HepG2 (cell line): ENCODE measurements at regions not wholly inside any gene's neighbourhood (a gene's known extent, or its start where the extent isn't known, plus 50 kb on each side); places are given as distances from the start of the nearest gene placed in this dataset.

Experiments used
- ATAC-seq: fragments of 200-7000 bp; cut with Tn5 transposase; 3 replicates; pipeline ENCODE4 v1.9.1; 2020; ENCODE audit warnings: mild to moderate bottlenecking, moderate library complexity
- BruUV-seq: library from RNA; stranded (reverse); fragments of 400-500 nt; replicated peaks from 2 replicates; lab custom pipeline; 2021; lab: Mats Ljungman, UMichigan
- CTCF ChIA-PET: fragments of 300-600 bp; formaldehyde crosslinking; extraction: SDS; loops from one replicate; lab custom pipeline; 2021; ENCODE audit warnings: low total read pairs, inconsistent platforms, low intra/inter-chr PET ratio; lab: Yijun Ruan, JAX
- POLR2A ChIA-PET: fragments of 350-600 bp; sonication (Branson Sonifier 250); formaldehyde crosslinking; loops from one replicate; lab custom pipeline; 2020; ENCODE audit warnings: antibody characterized with exemption, inconsistent platforms; lab: Yijun Ruan, JAX
- DNase-seq: peaks from one replicate; pipeline ENCODE4 v3.0.0-alpha.2; 2015; ENCODE audit warnings: low spot score
- FAIRE-seq: peaks from 3 replicates; lab custom pipeline; 2011; peaks lifted over from hg19 to GRCh38; lab: Jason Lieb, UNC
- H2AFZ ChIP-seq: one replicate; pipeline ENCODE4 v1.6.1; 2011; ENCODE audit warnings: low read length, inconsistent platforms
- H3K27ac ChIP-seq: fragments of 300-600 bp; 3 replicates; pipeline ENCODE4 v1.8.0; 2011; ENCODE audit warnings: mixed run types, mild to moderate bottlenecking, mixed read lengths, low read length, inconsistent platforms; ENCODE audit not compliant: insufficient read depth; ENCODE audit errors: extremely low read length
- H3K27me3 ChIP-seq, 2 experiments: fragments of 200-600 bp in 1 of 2; 2 replicates in 1 of 2; 3 replicates in 1 of 2; pipeline versions ENCODE4 v1.6.0 to v1.8.0; 2011; ENCODE audit warnings: low read length in 2 of 2, mild to moderate bottlenecking in 2 of 2, moderate library complexity in 2 of 2, inconsistent platforms in 1 of 2; ENCODE audit not compliant: insufficient read depth in 2 of 2, control insufficient read depth in 1 of 2
- H3K36me3 ChIP-seq, 2 experiments: fragments of 200-600 bp in 1 of 2; replicated peaks in 1 of 2; 2 replicates in 1 of 2; 3 replicates in 1 of 2; pipeline versions ENCODE4 v1.5.1 to v1.8.0; 2011; ENCODE audit warnings: low read length in 2 of 2, inconsistent platforms in 1 of 2; ENCODE audit not compliant: insufficient read depth in 2 of 2, control insufficient read depth in 1 of 2
- H3K4me1 ChIP-seq: 2 replicates; pipeline ENCODE4 v1.5.1; 2012; ENCODE audit warnings: low read length, inconsistent platforms; ENCODE audit not compliant: insufficient read depth
- H3K4me2 ChIP-seq: 2 replicates; pipeline ENCODE4 v1.6.0; 2011; ENCODE audit warnings: low read depth, low read length, inconsistent platforms
- H3K4me3 ChIP-seq, 3 experiments: fragments of 200-600 bp in 1 of 3; sonication (generic), shearing (Covaris generic) in 1 of 3; replicated peaks in 1 of 3; 2 replicates each; pipeline ENCODE4 v1.5.1; 2011 to 2016; ENCODE audit warnings: low read length in 3 of 3, inconsistent platforms in 2 of 3, low read depth in 2 of 3, mild to moderate bottlenecking in 2 of 3, control low read depth in 1 of 3, mixed read lengths in 1 of 3; ENCODE audit not compliant: insufficient read depth in 1 of 3
- H3K79me2 ChIP-seq: one replicate; pipeline ENCODE4 v1.6.1; 2011; ENCODE audit warnings: low read length, inconsistent platforms; ENCODE audit not compliant: insufficient read depth
- H3K9ac ChIP-seq: 2 replicates; pipeline ENCODE4 v1.6.0; 2011; ENCODE audit warnings: mild to moderate bottlenecking, low read depth, low read length, inconsistent platforms; ENCODE audit not compliant: insufficient read depth
- H3K9me3 ChIP-seq: 2 replicates; pipeline ENCODE4 v1.5.1; 2012; ENCODE audit warnings: mild to moderate bottlenecking, low read length
- H4K20me1 ChIP-seq: 2 replicates; pipeline ENCODE4 v1.6.0; 2011; ENCODE audit warnings: inconsistent platforms, mild to moderate bottlenecking, low read length, moderate library complexity; ENCODE audit not compliant: insufficient read depth
- KDM4B ChIP-seq: sonication (generic); formaldehyde crosslinking; IDR thresholded peaks from 2 replicates; pipeline ENCODE4 v1.4.0; 2020; ENCODE audit warnings: missing genetic modification reagents
- MBNL3 ChIP-seq: fragments of 250-450 bp; sonication (Bioruptor Pico); conservative IDR thresholded peaks from 2 replicates; pipeline ENCODE4 v1.8.0; 2022; ENCODE audit warnings: mild to moderate bottlenecking, inconsistent platforms
- RARA ChIP-seq: IDR thresholded peaks from 2 replicates; pipeline ENCODE4 v1.6.1; 2016; ENCODE audit warnings: missing genetic modification reagents, missing compliant biosample characterization
- SOX13 ChIP-seq, 3 experiments: fragments of 450-650 bp in 1 of 3; sonication (generic) in 1 of 3; formaldehyde crosslinking in 1 of 3; IDR thresholded peaks in 2 of 3; conservative IDR thresholded peaks in 1 of 3; 2 replicates each; pipeline versions ENCODE4 v1.5.0 to v1.6.1; 2016 to 2020; ENCODE audit warnings: antibody characterized with exemption in 1 of 3, mild to moderate bottlenecking in 1 of 3, missing compliant biosample characterization in 1 of 3, missing genetic modification reagents in 1 of 3, moderate library complexity in 1 of 3
- ZEB1 ChIP-seq: IDR thresholded peaks from 2 replicates; pipeline ENCODE4 v1.6.1; 2012; ENCODE audit warnings: mild to moderate bottlenecking, low read depth, inconsistent platforms; ENCODE audit not compliant: insufficient replicate concordance
- WGBS: methylation state at CpG from one replicate; pipeline ENCODE4 v1.1.6; 2017; ENCODE audit warnings: low lambda C conversion rate; 5-methylcytosine and 5-hydroxymethylcytosine counted together
- in situ Hi-C: cut with HindIII; loops from 2 replicates; pipeline ENCODE4 v1.10.0; 2017; ENCODE audit warnings: low pct_unique_long_range_greater_than_20kb; ENCODE audit not compliant: extremely low pct_ligation_motif_present
- intact Hi-C: fragments of 100-400 bp; cut with micrococcal nuclease; formaldehyde crosslinking; loops from one replicate; pipeline ENCODE4 v1.10.0; 2022; ENCODE audit not compliant: unreplicated experiment
- TF ChIP-seq, protein P1 (sequence below): sonication (generic); formaldehyde crosslinking; IDR thresholded peaks from 2 replicates; pipeline ENCODE4 v1.4.0; 2020; ENCODE audit warnings: mild to moderate bottlenecking, missing genetic modification reagents, borderline replicate concordance
- TF ChIP-seq, protein P2 (sequence below): sonication (generic); formaldehyde crosslinking; IDR thresholded peaks from 2 replicates; pipeline ENCODE4 v1.4.0; 2020; ENCODE audit warnings: missing genetic modification reagents

DNA sequence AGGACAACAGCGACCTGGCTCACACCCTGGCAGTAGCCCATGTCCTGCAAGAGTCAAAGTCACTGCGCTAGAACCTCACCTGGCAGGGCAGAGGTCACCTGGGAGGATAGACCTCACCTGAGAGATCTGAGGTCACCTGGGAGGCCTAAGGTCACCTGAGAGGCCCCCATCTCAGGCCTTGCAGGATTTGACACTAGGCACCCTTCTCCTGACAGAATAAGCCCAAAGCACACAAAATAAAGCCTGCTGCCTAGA, 75.2 kb upstream of the SPTLC1 start:
- Histone ChIP-seq H4K20me1 (no peaks in the 10 kb centered on the region), H3K4me2 (peak overlapping the region; percentile 79; the same call in 1 of the 2 replicates), H3K9me3 (no peaks in the 10 kb centered on the region), H3K4me1 (peaks cover 30% of the 10 kb centered on the region), H3K4me3 (peak overlapping the region in 1 of 3 experiments; percentile 69; a peak in 1 of 6 replicates), H3K27ac (no peak overlapping the region), H3K79me2 (no peaks in the 10 kb centered on the region), H3K36me3 (no peaks in the 10 kb centered on the region), H2AFZ (no peak overlapping the region), H3K9ac (no peak overlapping the region)
- intact Hi-C loops: no loop called here
- BruUV-seq: no TSS peak
- in situ Hi-C loops: no loop called here
- CTCF ChIA-PET: no interaction called here
- 0% methylated on average over 1 of the region's 2 CpGs for WGBS
- no peak for DNase-seq
- TF ChIP-seq, protein P1, sequence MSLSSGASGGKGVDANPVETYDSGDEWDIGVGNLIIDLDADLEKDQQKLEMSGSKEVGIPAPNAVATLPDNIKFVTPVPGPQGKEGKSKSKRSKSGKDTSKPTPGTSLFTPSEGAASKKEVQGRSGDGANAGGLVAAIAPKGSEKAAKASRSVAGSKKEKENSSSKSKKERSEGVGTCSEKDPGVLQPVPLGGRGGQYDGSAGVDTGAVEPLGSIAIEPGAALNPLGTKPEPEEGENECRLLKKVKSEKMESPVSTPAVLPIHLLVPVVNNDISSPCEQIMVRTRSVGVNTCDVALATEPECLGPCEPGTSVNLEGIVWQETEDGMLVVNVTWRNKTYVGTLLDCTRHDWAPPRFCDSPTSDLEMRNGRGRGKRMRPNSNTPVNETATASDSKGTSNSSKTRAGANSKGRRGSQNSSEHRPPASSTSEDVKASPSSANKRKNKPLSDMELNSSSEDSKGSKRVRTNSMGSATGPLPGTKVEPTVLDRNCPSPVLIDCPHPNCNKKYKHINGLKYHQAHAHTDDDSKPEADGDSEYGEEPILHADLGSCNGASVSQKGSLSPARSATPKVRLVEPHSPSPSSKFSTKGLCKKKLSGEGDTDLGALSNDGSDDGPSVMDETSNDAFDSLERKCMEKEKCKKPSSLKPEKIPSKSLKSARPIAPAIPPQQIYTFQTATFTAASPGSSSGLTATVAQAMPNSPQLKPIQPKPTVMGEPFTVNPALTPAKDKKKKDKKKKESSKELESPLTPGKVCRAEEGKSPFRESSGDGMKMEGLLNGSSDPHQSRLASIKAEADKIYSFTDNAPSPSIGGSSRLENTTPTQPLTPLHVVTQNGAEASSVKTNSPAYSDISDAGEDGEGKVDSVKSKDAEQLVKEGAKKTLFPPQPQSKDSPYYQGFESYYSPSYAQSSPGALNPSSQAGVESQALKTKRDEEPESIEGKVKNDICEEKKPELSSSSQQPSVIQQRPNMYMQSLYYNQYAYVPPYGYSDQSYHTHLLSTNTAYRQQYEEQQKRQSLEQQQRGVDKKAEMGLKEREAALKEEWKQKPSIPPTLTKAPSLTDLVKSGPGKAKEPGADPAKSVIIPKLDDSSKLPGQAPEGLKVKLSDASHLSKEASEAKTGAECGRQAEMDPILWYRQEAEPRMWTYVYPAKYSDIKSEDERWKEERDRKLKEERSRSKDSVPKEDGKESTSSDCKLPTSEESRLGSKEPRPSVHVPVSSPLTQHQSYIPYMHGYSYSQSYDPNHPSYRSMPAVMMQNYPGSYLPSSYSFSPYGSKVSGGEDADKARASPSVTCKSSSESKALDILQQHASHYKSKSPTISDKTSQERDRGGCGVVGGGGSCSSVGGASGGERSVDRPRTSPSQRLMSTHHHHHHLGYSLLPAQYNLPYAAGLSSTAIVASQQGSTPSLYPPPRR (CRISPR knock-in tag): no peak
- TF ChIP-seq KDM4B (no peak), RARA (CRISPR knock-in tag) (no peak), ZEB1 (peak; percentile 54), SOX13 (IDR thresholded peaks at IDR 0.05) (no peak), SOX13 (CRISPR knock-in tag; conservative IDR thresholded peaks at IDR 0.05 in 1 of 2, IDR thresholded peaks at IDR 0.05 in 1 of 2) (0 out of 4 replicates have a peak, but pooled peaks of 1 of the 2 experiments have one; percentile 20), MBNL3 (CRISPR knock-in tag) (no peak)
- TF ChIP-seq, protein P2, sequence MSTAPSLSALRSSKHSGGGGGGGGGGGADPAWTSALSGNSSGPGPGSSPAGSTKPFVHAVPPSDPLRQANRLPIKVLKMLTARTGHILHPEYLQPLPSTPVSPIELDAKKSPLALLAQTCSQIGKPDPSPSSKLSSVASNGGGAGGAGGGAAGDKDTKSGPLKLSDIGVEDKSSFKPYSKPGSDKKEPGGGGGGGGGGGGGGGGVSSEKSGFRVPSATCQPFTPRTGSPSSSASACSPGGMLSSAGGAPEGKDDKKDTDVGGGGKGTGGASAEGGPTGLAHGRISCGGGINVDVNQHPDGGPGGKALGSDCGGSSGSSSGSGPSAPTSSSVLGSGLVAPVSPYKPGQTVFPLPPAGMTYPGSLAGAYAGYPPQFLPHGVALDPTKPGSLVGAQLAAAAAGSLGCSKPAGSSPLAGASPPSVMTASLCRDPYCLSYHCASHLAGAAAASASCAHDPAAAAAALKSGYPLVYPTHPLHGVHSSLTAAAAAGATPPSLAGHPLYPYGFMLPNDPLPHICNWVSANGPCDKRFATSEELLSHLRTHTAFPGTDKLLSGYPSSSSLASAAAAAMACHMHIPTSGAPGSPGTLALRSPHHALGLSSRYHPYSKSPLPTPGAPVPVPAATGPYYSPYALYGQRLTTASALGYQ (CRISPR knock-in tag): no peak
- TF ChIP-seq, all 625 proteins: peak for 2
- FAIRE-seq (no peak), ATAC-seq (no peak)
- POLR2A ChIA-PET: no interaction called here
- peaks cover 0 to 3% of the 10 kb centered on the region in 2 experiments; a peak in 2 of 5 replicates for H3K27me3 ChIP-seq
